ENCODE measurements at regions not wholly inside any gene's neighbourhood (a gene's known extent, or its start where the extent isn't known, plus 50 kb on each side); places are given as distances from the start of the nearest gene placed in this dataset.

DNA sequence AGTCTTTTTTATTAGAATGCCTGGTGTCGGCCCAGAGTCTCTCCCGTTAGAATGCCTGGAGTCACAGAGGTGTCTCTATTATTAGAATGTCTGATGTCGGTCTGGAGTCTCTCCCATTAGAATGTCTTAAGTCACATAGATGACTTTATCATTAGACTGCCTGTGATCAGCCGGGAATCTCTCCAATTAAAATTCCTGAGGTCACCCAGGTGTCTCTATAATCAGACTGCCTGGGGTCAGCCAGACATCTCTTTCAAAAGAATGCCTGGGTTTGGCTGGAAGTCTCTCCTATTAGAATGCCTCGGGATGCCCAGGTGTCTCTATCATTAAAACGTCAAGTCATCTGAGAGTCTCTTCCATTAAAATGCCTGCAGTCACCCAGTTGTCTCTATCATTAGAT, 1493.9 kb downstream of the UQCRFS1 start:
- peaks cover 83% of the 10 kb centered on the region for H3K9me3 ChIP-seq (ENCODE audit: control insufficient read depth, low read depth, low read length)
- H2BK15ac ChIP-seq (ENCODE audit: low read depth, low read length) = no peak overlapping the region
- no peak overlapping the region for H3K27ac Mint-ChIP-seq
- H3K4ac ChIP-seq (ENCODE audit: low read depth, low read length) = no peak overlapping the region
- no peak overlapping the region for H3K56ac ChIP-seq (ENCODE audit: insufficient read length, low read depth, low read length)
- no peak overlapping the region for H4K91ac ChIP-seq (ENCODE audit: insufficient read length, low read depth, low read length)
- no CpG with 5 or more reads among the region's 6 CpGs for WGBS (ENCODE audit: extremely low coverage, insufficient read length, low lambda C conversion rate)
- H3K27me3 ChIP-seq (ENCODE audit: insufficient read depth, low read length) = no peaks in the 10 kb centered on the region
- H3K4me3 Mint-ChIP-seq = no peak overlapping the region
- no peak overlapping the region for H3T11ph ChIP-seq (ENCODE audit: low read length)
- H3K4me2 ChIP-seq (ENCODE audit: insufficient read depth, insufficient read length, low read length) = no peak overlapping the region
- no peak overlapping the region for H2AK5ac ChIP-seq (ENCODE audit: insufficient read length, low read length)
- no peaks in the 10 kb centered on the region for H3K79me2 ChIP-seq (ENCODE audit: insufficient read depth, low read length)
- peaks cover 0 to 38% (median 15%) of the 10 kb centered on the region in 3 experiments; a peak in 6 of 7 replicates for H3K36me3 Mint-ChIP-seq (ENCODE audit: insufficient read depth in 1 of 3, low read depth in 3 of 3)
- H3K23ac ChIP-seq (ENCODE audit: insufficient read length, low read depth, low read length) = no peak overlapping the region
- no peak overlapping the region for H2BK120ac ChIP-seq (ENCODE audit: low read depth, low read length, poor library complexity, severe bottlenecking)
- no peaks in the 10 kb centered on the region for H3K79me1 ChIP-seq (ENCODE audit: insufficient read depth, low read depth, low read length, poor library complexity, severe bottlenecking)
- no peak overlapping the region for H3K14ac ChIP-seq (ENCODE audit: insufficient read depth, low read length)
- TF ChIP-seq CTCF (conservative IDR thresholded peaks at IDR 0.05) = no peak
- no peak overlapping the region for H2BK20ac ChIP-seq (ENCODE audit: low read depth, low read length, poor library complexity, severe bottlenecking)
- H3K9ac ChIP-seq (ENCODE audit: extremely low read depth, insufficient read length, low read length) = no peak overlapping the region
- no peak overlapping the region for H3K18ac ChIP-seq (ENCODE audit: insufficient read length, low read depth, low read length)
- no peaks in the 10 kb centered on the region for H3K27me3 Mint-ChIP-seq (ENCODE audit: low read depth)
- H3K4me1 ChIP-seq (ENCODE audit: insufficient read depth, low read length) = no peaks in the 10 kb centered on the region
- H4K5ac ChIP-seq (ENCODE audit: insufficient read length, low read depth, low read length) = no peak overlapping the region
- no peaks in the 10 kb centered on the region for H4K20me1 ChIP-seq (ENCODE audit: control insufficient read depth, insufficient read depth, insufficient read length)
- no peak overlapping the region for H2AFZ ChIP-seq (ENCODE audit: low read length)
- H3K27ac ChIP-seq (ENCODE audit: insufficient read length, low read depth, low read length) = no peak overlapping the region
- no peak overlapping the region for H4K8ac ChIP-seq (replicated peaks; ENCODE audit: insufficient read length, low read depth, low read length)
- H3K9me3 Mint-ChIP-seq = peaks cover 98 to 99% of the 10 kb centered on the region in 2 experiments
- no peak overlapping the region for H2BK5ac ChIP-seq (ENCODE audit: insufficient read length, low read length)
- H3K23me2 ChIP-seq (ENCODE audit: insufficient read length, low read depth, low read length, poor library complexity, severe bottlenecking) = no peaks in the 10 kb centered on the region
- no peak overlapping the region for H2BK12ac ChIP-seq (ENCODE audit: insufficient read length, low read depth, low read length)
- no peak for DNase-seq
- no peaks in the 10 kb centered on the region for H3K4me1 Mint-ChIP-seq
